Ovary (tissue), 7 donors: ENCODE measurements at regions not wholly inside any gene's neighbourhood (a gene's known extent, or its start where the extent isn't known, plus 50 kb on each side); places are given as distances from the start of the nearest gene placed in this dataset.
A peak's percentile ranks its signal among the peaks of the same experiment; 100 is the strongest.
"Not testable (repeated sequence)": the region's sequence is repeated elsewhere in the genome, so short reads cannot be mapped to it uniquely, and the experiment has no call there.

Experiments used
- DNase-seq, 5 donors: peaks; one replicate each; pipeline ENCODE4 v3.0.0-alpha.2; 2019 to 2020
- H3K27ac ChIP-seq, 2 donors: fragments of 200-600 bp; one replicate each; pipeline versions ENCODE4 v1.5.1 to v1.8.0; 2019 to 2022
- H3K27me3 ChIP-seq: fragments of 200-600 bp; one replicate; pipeline ENCODE4 v1.8.0; 2022
- H3K36me3 ChIP-seq: fragments of 200-600 bp; sonication (generic); one replicate; pipeline ENCODE4 v1.5.1; 2019
- H3K4me1 ChIP-seq: one replicate; pipeline ENCODE4 v1.8.1; 2013; ENCODE audit warnings: mild to moderate bottlenecking, moderate library complexity; ENCODE audit not compliant: insufficient read depth
- H3K4me3 ChIP-seq: fragments of 200-600 bp; sonication (generic); one replicate; pipeline ENCODE4 v1.5.1; 2017
- H3K9me3 ChIP-seq, 2 donors: fragments of 200-600 bp in 1 of 2; sonication (generic) in 1 of 2; one replicate each; pipeline versions ENCODE4 v1.5.1 to v1.8.1; 2013 to 2019; ENCODE audit warnings: mild to moderate bottlenecking in 1 of 2, moderate library complexity in 1 of 2
- CTCF ChIP-seq, 3 donors: fragments of 450-650 bp in 2 of 3; fragments of 200-600 bp in 1 of 3; IDR thresholded peaks; one replicate each; pipeline versions ENCODE4 v1.5.1 to v1.8.0; 2016 to 2022; ENCODE audit warnings: antibody characterized with exemption in 3 of 3, mild to moderate bottlenecking in 1 of 3
- EP300 ChIP-seq: sonication (generic); formaldehyde crosslinking; IDR thresholded peaks from one replicate; pipeline ENCODE4 v1.6.1; 2017; ENCODE audit warnings: antibody characterized with exemption
- POLR2A ChIP-seq: fragments of 450-650 bp; IDR thresholded peaks from one replicate; pipeline ENCODE4 v1.6.1; 2017; ENCODE audit warnings: antibody characterized with exemption, mild to moderate bottlenecking, moderate library complexity
- WGBS, 3 donors: extraction: QIAGEN DNeasy Blood & Tissue Kit in 1 of 3; methylation state at CpG; one replicate each; pipeline versions ENCODE4 v1.1.5 to v1.1.7; 2013 to 2017; 5-methylcytosine and 5-hydroxymethylcytosine counted together
- intact Hi-C, 4 donors: fragments of 100-400 bp; cut with DNase I; formaldehyde crosslinking; loops; one replicate each; pipeline versions ENCODE4 v1.11.0 to v1.15.1; 2022 to 2023
- donor health status: DM: no; HTN: no; CAD: no; lungs with moderate emphysema.
- donor health status: DM: no; HTN: no; CAD: no.
- donor health status: Bipolar disorder and iron deficiency.
- donor health status: DM: no; HTN: no; CAD: no.
- donor health status: DM: yes; HTN: yes; CAD: no.

- intact Hi-C loops = loop anchor here in 1 of 4 donors (2.0 kb wide), 1 partner anchor 57 kb away; no protein-coding TSS in a partner anchor
- H3K4me3 ChIP-seq = no peak overlapping the region
- H3K36me3 ChIP-seq = no peaks in the 10 kb centered on the region
- no peaks in the 10 kb centered on the region for H3K4me1 ChIP-seq
- WGBS, 3 donors = 17 to 42% (median 20%) methylated on average over 3 of the region's 3 CpGs
- no peak for DNase-seq
- H3K9me3 ChIP-seq = no peaks in the 10 kb centered on the region
- no peaks in the 10 kb centered on the region for H3K27me3 ChIP-seq
- no peak overlapping the region for H3K27ac ChIP-seq
- no peak for TF ChIP-seq POLR2A
- no peak for TF ChIP-seq CTCF (IDR thresholded peaks at IDR 0.05)
- no peak for TF ChIP-seq EP300
Observed at GRCh38 chr5:89327608-89328007, 444.6 kb upstream of the MEF2C start.

GRCh38 chr5:89324990-89325389, 442.0 kb upstream of the MEF2C start:
- intact Hi-C loops = no loop called here
- TF ChIP-seq CTCF (IDR thresholded peaks at IDR 0.05) = no peak
- TF ChIP-seq EP300 = no peak

GRCh38 chr5:89320421-89321277, 437.7 kb upstream of the MEF2C start:
- no peak for TF ChIP-seq POLR2A
- TF ChIP-seq CTCF (IDR thresholded peaks at IDR 0.05) = no peak
- TF ChIP-seq EP300 = no peak
- Histone ChIP-seq H3K4me1 (no peaks in the 10 kb centered on the region), H3K4me3 (no peak overlapping the region), H3K27me3 (no peaks in the 10 kb centered on the region), H3K9me3 (no peaks in the 10 kb centered on the region), H3K36me3 (no peaks in the 10 kb centered on the region), H3K27ac (no peak overlapping the region)
- intact Hi-C loops = no loop called here
- no peak for DNase-seq
- 86 to 91% (median 90%) methylated on average over 3 of the region's 3 CpGs for WGBS, 3 donors

More at GRCh38 chr5:89324990-89325389, 442.0 kb upstream of the MEF2C start:
- Histone ChIP-seq H3K4me3 (no peak overlapping the region), H3K9me3 (no peaks in the 10 kb centered on the region), H3K4me1 (no peaks in the 10 kb centered on the region), H3K27ac (no peak overlapping the region), H3K27me3 (no peaks in the 10 kb centered on the region), H3K36me3 (no peaks in the 10 kb centered on the region)
- no peak for DNase-seq

- H3K36me3 ChIP-seq, intact Hi-C loops, H3K27ac ChIP-seq, H3K4me1 ChIP-seq, H3K27me3 ChIP-seq, H3K4me3 ChIP-seq, H3K9me3 ChIP-seq: not testable (repeated sequence)
- WGBS, 3 donors = 96 to 98% (median 96%) methylated on average over 20 of the region's 20 CpGs
- DNase-seq = peak in 1 of 5 donors; percentile 8
Observed at GRCh38 chr5:89317838-89318237, 434.9 kb upstream of the MEF2C start.
